ENCODE measurements at regions not wholly inside any gene's neighbourhood (a gene's known extent, or its start where the extent isn't known, plus 50 kb on each side); places are given as distances from the start of the nearest gene placed in this dataset.

GRCh38 chr2:15762449-15762848 lies 170.8 kb downstream of the DDX1 start:
- no peak for DNase-seq (ENCODE audit: low read depth in 3 of 3, low spot score in 2 of 3)

- DNase-seq (ENCODE audit: low read depth in 3 of 3, low spot score in 2 of 3), result no peak
Observed at GRCh38 chr2:15763106-15763821, 171.6 kb downstream of the DDX1 start.

GRCh38 chr2:15763822-15764682 lies 172.4 kb downstream of the DDX1 start:
- DNase-seq (ENCODE audit: low read depth in 3 of 3, low spot score in 2 of 3), result no peak

GRCh38 chr2:15764683-15765011 lies 173.0 kb downstream of the DDX1 start:
- no peak for DNase-seq (ENCODE audit: low read depth in 3 of 3, low spot score in 2 of 3)

- DNase-seq (ENCODE audit: low read depth in 3 of 3, low spot score in 2 of 3), result no peak
Observed at GRCh38 chr2:15765211-15765610, 173.5 kb downstream of the DDX1 start.

DNA sequence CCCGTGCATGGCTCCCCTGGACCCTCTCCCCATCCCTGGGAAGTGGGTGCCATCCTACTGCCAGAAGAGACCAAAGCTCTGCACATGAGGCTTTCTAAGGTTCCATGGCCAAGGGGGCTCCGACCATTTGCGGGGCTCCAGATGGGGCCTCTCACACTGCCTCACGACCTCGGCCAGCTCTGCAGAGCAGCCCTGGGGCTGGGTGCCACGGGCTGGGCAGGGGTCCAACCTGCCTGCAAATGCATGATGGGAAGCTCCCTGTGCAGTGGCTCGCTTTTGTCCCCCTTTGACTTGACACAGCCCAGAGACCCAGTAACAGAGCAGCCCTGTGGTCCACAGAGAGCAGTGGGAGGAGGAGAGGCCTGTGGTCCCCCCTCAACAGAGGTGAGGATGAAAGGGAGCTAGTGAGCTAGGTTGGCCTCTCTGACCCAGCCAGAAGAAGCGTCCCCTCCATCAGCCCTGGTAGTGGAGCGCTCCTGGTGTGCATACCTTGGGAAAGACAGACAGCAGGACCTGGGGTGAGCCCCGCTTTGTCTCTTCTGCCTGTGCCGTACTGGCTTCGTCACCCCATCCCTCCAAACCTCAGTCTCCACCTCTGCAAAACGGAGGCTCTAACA lies 174.1 kb downstream of the DDX1 start:
- DNase-seq (ENCODE audit: low read depth in 3 of 3, low spot score in 2 of 3), result no peak

GRCh38 chr2:15766303-15766861 lies 174.0 kb upstream of the MYCN start:
- DNase-seq (ENCODE audit: low read depth in 3 of 3, low spot score in 2 of 3), result no peak

- DNase-seq (ENCODE audit: low read depth in 3 of 3, low spot score in 2 of 3), result no peak
Observed at GRCh38 chr2:15766911-15767597, 173.3 kb upstream of the MYCN start.

DNA sequence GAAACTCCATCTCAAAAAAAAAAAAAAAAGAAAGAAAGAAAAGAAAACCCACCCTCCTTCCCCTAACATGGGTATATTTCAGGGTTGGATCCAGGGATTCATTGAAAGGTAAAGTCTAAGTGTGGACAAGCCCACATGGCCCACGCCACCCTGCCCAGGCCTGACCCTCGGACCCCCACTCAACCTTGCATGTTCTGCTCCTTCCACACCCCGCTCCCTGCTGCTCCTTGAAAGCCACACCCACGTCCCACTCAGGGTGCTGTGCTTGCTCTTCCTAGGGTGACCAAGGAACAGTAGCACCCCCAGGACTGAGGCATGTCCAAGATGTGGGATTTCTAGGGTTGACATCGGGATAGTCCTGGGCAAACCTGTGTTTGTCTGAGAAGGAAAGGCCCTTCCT lies 172.7 kb upstream of the MYCN start:
- DNase-seq (ENCODE audit: low read depth in 3 of 3, low spot score in 2 of 3), result no peak

GRCh38 chr2:15768142-15768541 lies 172.2 kb upstream of the MYCN start:
- DNase-seq (ENCODE audit: low read depth in 3 of 3, low spot score in 2 of 3), result no peak

- no peak for DNase-seq (ENCODE audit: low read depth in 3 of 3, low spot score in 2 of 3)
Observed at GRCh38 chr2:15768615-15769014, 171.7 kb upstream of the MYCN start.

DNA sequence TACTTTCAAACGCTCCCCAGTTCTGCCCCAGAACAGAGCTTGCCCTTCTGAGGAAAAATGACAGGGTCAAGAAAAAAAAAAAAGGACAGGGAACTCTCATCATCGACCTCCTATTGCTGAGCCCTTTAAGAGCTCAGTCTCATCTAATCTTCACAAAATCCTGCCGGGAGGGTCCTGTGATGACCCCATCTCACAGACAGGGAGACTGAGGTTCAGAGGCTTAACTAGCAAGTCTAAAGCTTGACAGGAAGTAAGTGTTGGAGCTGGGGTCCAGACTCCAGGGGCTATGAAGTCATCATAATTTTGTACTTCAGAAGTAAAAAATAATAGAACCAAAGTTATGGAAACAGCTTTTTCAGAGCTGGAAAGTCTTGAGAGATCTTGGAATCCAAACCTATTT lies 171.1 kb upstream of the MYCN start:
- DNase-seq (ENCODE audit: low read depth in 3 of 3, low spot score in 2 of 3), result no peak

DNA sequence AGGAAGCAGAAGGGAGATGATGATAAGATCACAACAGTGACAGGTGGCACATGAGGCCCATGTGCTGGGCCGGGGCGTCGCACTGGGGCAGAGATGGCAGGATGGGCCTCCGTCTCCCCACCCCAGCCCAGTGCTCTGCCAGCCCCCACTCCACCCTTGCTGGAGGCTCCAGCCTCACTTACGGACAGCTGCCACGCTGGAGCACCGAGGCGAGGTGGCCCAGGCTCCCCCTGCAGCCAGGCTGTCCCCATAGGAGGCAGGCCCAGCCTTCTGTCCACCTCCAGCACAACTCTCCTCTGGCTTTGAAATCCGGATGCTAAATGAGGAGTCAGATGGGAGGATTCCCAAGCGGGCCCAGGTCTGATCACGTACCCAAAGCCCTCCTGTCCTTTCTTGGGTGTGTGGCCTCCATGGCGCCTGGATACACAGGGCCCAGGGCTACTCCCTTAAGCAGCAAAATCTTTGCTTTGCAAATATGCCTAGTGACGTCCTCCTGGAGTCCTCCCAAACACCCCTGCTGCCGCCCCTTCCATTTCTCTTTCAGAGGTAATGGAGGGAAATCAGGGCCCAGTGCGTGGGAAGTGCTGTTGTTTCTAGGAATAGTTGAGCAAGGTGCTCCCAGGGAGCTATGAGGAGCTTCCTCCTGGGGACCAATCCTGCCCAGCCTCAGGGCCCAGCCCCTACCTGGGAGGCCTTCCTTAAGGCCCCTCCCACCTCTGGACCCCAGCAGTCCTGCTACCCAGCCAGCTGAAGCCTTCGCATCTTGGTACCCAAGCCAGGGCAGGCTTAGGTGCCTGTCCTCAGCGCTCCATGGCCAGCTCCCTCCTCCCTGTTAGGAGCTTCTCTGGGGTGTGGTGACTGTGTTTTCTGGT lies 170.4 kb upstream of the MYCN start:
- no peak for DNase-seq (ENCODE audit: low read depth in 3 of 3, low spot score in 2 of 3)

GRCh38 chr2:15770606-15771005 lies 169.7 kb upstream of the MYCN start:
- DNase-seq (ENCODE audit: low read depth in 3 of 3, low spot score in 2 of 3), result no peak

- no peak for DNase-seq (ENCODE audit: low read depth in 3 of 3, low spot score in 2 of 3)
Observed at GRCh38 chr2:15771124-15771523, 169.2 kb upstream of the MYCN start.

DNA sequence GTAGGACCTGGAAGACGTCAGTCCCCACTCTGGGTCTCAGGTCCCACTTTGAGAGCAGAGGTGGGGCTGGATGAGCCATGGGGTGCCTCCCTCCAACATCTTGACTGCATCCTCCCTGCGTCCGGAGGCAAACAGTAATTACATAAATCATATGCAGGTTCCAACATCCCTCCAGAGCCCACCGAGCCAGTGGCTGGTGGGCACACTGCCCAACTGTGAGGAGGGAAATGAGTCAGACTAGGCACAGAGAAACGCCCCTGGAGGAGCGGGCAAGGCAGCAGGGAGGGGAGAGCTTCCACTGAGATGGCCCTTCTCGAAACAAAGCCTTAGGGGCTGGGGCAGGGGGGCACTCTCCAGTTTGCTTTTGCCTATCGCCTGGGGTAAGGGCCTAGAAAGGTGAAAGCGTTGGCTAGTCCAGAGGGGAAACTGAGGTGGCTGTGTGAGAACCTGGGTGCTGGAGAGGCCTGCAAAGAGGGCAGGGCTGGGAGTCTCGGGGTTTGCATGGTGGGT lies 168.2 kb upstream of the MYCN start:
- no peak for DNase-seq (ENCODE audit: low read depth in 3 of 3, low spot score in 2 of 3)

DNA sequence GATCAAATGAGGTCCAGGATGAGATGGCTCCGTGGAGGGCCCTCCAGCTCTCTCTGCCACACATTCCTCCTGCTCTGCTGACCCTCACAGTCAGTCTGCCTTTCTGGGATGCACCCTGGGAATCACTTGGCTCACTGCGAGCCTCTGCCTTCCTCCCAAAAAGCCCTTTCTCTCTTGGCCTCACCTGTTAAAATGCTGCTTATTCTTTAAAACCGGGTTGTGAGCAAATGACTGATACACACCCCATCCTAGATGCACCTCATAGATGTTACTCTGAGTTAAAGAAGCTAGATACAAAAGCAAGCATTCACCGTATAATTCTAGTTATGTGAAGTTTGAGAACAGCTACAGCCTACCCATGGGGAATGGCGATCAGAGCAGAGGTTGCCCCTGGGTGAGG lies 167.7 kb upstream of the MYCN start:
- no peak for DNase-seq (ENCODE audit: low read depth in 3 of 3, low spot score in 2 of 3)

DNA sequence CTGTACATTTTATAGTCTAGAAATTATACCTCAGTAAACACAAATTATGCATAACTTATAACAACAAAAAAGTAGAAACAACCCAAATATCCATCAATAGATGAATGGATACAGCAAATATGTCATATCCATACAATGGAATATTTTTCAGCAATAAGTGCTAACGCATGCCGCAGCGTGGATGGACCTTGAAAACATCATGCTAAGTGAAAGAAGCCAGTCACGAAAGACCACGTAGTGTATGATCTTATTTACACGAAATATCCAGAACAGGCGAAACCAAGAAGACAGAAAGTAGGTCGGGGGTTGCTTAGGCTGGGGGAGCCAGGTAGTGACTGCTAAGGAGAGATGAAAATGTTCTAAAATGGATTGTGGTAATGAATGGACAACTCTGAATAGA lies 167.1 kb upstream of the MYCN start:
- DNase-seq (ENCODE audit: low read depth in 3 of 3, low spot score in 2 of 3), result no peak

DNA sequence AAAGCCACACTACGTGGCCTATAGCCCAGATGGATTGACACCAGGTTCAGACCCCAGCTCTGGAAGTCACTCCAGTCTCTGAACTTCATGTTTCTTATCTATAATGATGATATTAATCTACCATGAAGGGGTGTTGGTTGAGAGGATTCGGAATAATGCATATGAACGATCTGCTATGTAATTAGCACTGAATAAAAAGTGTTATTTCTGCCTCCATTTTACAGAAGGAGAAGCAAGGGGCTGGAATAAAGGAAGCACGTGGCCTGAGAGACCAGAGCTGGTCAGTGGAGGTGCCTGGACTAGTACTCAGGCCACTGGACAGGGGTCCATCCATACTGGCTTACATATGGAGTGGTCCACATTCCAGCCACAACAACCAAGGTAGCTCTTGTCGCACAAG lies 166.5 kb upstream of the MYCN start:
- DNase-seq (ENCODE audit: low read depth in 3 of 3, low spot score in 2 of 3), result no peak

All from right renal cortex interstitium (tissue), 3 donors.